H1 (cell line): ENCODE measurements at regions not wholly inside any gene's neighbourhood (a gene's known extent, or its start where the extent isn't known, plus 50 kb on each side); places are given as distances from the start of the nearest gene placed in this dataset.

Source experiments
- CTCF ChIA-PET: fragments of 300-600 bp; sonication (Branson Sonifier 250); formaldehyde crosslinking; loops from one replicate; lab custom pipeline; 2021; ENCODE audit not compliant: partially characterized antibody; lab: Charles Lee
- POLR2A ChIA-PET: fragments of 300-600 bp; sonication (Branson Sonifier 250); formaldehyde crosslinking; loops from one replicate; lab custom pipeline; 2021; ENCODE audit warnings: inconsistent platforms; ENCODE audit not compliant: partially characterized antibody; lab: Charles Lee
- DNase-seq, 2 experiments: peaks; one replicate each; pipeline versions ENCODE4 v3.0.0 to v3.0.0-alpha.2; 2010 to 2022; ENCODE audit warnings: low spot score in 2 of 2, low read depth in 1 of 2, mixed read lengths in 1 of 2
- FAIRE-seq: peaks from 2 replicates; lab custom pipeline; 2011; peaks lifted over from hg19 to GRCh38; lab: Jason Lieb, UNC
- H2AFZ ChIP-seq: 2 replicates; pipeline ENCODE4 v1.8.1; 2012; ENCODE audit warnings: low read length, inconsistent platforms
- H2AK5ac ChIP-seq: 2 replicates; pipeline ENCODE4 v1.6.1; 2013; ENCODE audit warnings: low read depth, low read length
- H2BK120ac ChIP-seq: replicated peaks from 2 replicates; pipeline ENCODE3; 2013; ENCODE audit warnings: low read depth, low read length, inconsistent platforms
- H2BK12ac ChIP-seq: 2 replicates; pipeline ENCODE4 v1.6.1; 2013; ENCODE audit warnings: low read depth, low read length
- H2BK15ac ChIP-seq: 2 replicates; pipeline ENCODE4 v1.6.1; 2013; ENCODE audit warnings: low read length
- H2BK20ac ChIP-seq: 2 replicates; pipeline ENCODE4 v1.6.1; 2013; ENCODE audit warnings: low read length
- H2BK5ac ChIP-seq: 2 replicates; pipeline ENCODE4 v1.6.1; 2013; ENCODE audit warnings: low read depth, low read length
- H3K14ac ChIP-seq: 2 replicates; pipeline ENCODE4 v1.6.1; 2013; ENCODE audit warnings: inconsistent platforms; ENCODE audit not compliant: insufficient read length
- H3K18ac ChIP-seq: 2 replicates; pipeline ENCODE4 v1.6.1; 2013; ENCODE audit warnings: low read length; ENCODE audit errors: extremely low read depth
- H3K23ac ChIP-seq: 2 replicates; pipeline ENCODE4 v1.6.1; 2013; ENCODE audit warnings: inconsistent platforms; ENCODE audit not compliant: insufficient read length
- H3K23me2 ChIP-seq: 2 replicates; pipeline ENCODE4 v1.6.1; 2013; ENCODE audit warnings: low read depth, low read length
- H3K27ac ChIP-seq: 2 replicates; pipeline ENCODE4 v1.6.1; 2011; ENCODE audit warnings: low read depth, low read length, inconsistent platforms
- H3K27me3 ChIP-seq, 4 experiments: replicated peaks in 1 of 4; 1 replicate in 1 of 4; 2 replicates in 3 of 4; pipeline versions ENCODE4 v1.6.1 to v1.8.1; 2011 to 2013; ENCODE audit warnings: low read length in 3 of 4, mild to moderate bottlenecking in 3 of 4, inconsistent platforms in 2 of 4, mixed read lengths in 2 of 4, moderate library complexity in 1 of 4; ENCODE audit not compliant: control insufficient read depth in 3 of 4, insufficient read depth in 3 of 4; ENCODE audit errors: extremely low read depth in 1 of 4
- H3K36me3 ChIP-seq, 4 experiments: 2 replicates each; pipeline versions ENCODE4 v1.6.1 to v1.8.1; 2011 to 2013; ENCODE audit warnings: mild to moderate bottlenecking in 4 of 4, low read length in 3 of 4, moderate library complexity in 2 of 4, control low read depth in 1 of 4, inconsistent platforms in 1 of 4; ENCODE audit not compliant: insufficient read depth in 4 of 4, control insufficient read depth in 2 of 4
- H3K4ac ChIP-seq: replicated peaks from 2 replicates; pipeline ENCODE3; 2013; ENCODE audit warnings: low read length, low read depth, mixed read lengths, inconsistent platforms; ENCODE audit not compliant: insufficient read length
- H3K4me1 ChIP-seq, 4 experiments: replicated peaks in 1 of 4; 1 replicate in 1 of 4; 2 replicates in 3 of 4; pipeline versions ENCODE4 v1.6.1 to v1.8.1; 2011 to 2013; ENCODE audit warnings: low read length in 3 of 4, inconsistent platforms in 2 of 4, mixed read lengths in 1 of 4; ENCODE audit not compliant: insufficient read depth in 4 of 4, control insufficient read depth in 3 of 4
- H3K4me2 ChIP-seq, 2 experiments: 2 replicates each; pipeline versions ENCODE4 v1.6.1 to v1.8.1; 2011 to 2013; ENCODE audit warnings: low read depth in 2 of 2, low read length in 2 of 2, control low read depth in 1 of 2, inconsistent platforms in 1 of 2, mild to moderate bottlenecking in 1 of 2; ENCODE audit not compliant: insufficient read depth in 1 of 2
- H3K4me3 ChIP-seq, 4 experiments: fragments of 200-600, 300-600 bp in 1 of 4; sonication (generic), shearing (Covaris generic), sonication (Bioruptor Twin) in 1 of 4; 2 replicates each; pipeline versions ENCODE4 v1.5.1 to v1.8.1; 2011 to 2016; ENCODE audit warnings: low read length in 4 of 4, low read depth in 3 of 4, control low read depth in 2 of 4, inconsistent platforms in 2 of 4, mild to moderate bottlenecking in 2 of 4, mixed read lengths in 1 of 4, moderate library complexity in 1 of 4; ENCODE audit not compliant: insufficient read depth in 2 of 4; ENCODE audit errors: extremely low read depth in 1 of 4
- H3K56ac ChIP-seq: replicated peaks from 2 replicates; pipeline ENCODE3; 2013; ENCODE audit warnings: low read depth, mild to moderate bottlenecking, mixed read lengths, low read length, inconsistent platforms; ENCODE audit not compliant: insufficient read length
- H3K79me1 ChIP-seq: 2 replicates; pipeline ENCODE4 v1.6.1; 2013; ENCODE audit warnings: low read depth, low read length, control low read depth
- H3K79me2 ChIP-seq, 2 experiments: 2 replicates each; pipeline versions ENCODE4 v1.6.1 to v1.8.1; 2012 to 2013; ENCODE audit warnings: low read length in 2 of 2, mild to moderate bottlenecking in 2 of 2, inconsistent platforms in 1 of 2; ENCODE audit not compliant: insufficient read depth in 2 of 2, control insufficient read depth in 1 of 2
- H3K9ac ChIP-seq, 4 experiments: replicated peaks in 1 of 4; 1 replicate in 1 of 4; 2 replicates in 3 of 4; pipeline versions ENCODE4 v1.6.1 to v1.8.1; 2011 to 2013; ENCODE audit warnings: low read depth in 3 of 4, low read length in 3 of 4, control low read depth in 2 of 4, mild to moderate bottlenecking in 2 of 4, moderate library complexity in 2 of 4, inconsistent platforms in 1 of 4; ENCODE audit errors: extremely low read depth in 1 of 4
- H3K9me3 ChIP-seq, 2 experiments: 2 replicates each; pipeline versions ENCODE4 v1.6.1 to v1.8.1; 2012 to 2013; ENCODE audit warnings: mild to moderate bottlenecking in 2 of 2, moderate library complexity in 2 of 2, control low read depth in 1 of 2, inconsistent platforms in 1 of 2, low read depth in 1 of 2, low read length in 1 of 2, mixed read lengths in 1 of 2; ENCODE audit not compliant: insufficient read depth in 2 of 2
- H4K20me1 ChIP-seq, 2 experiments: replicated peaks in 1 of 2; 2 replicates each; pipeline versions ENCODE3 to v1.8.1; 2011 to 2013; ENCODE audit warnings: inconsistent platforms in 2 of 2, low read length in 2 of 2, mild to moderate bottlenecking in 1 of 2; ENCODE audit not compliant: insufficient read depth in 2 of 2, control insufficient read depth in 1 of 2
- H4K5ac ChIP-seq: 2 replicates; pipeline ENCODE4 v1.6.1; 2013; ENCODE audit warnings: low read length, low read depth, mixed read lengths, inconsistent platforms; ENCODE audit not compliant: insufficient read length
- H4K8ac ChIP-seq: 2 replicates; pipeline ENCODE4 v1.8.0; 2013; ENCODE audit warnings: mild to moderate bottlenecking, moderate library complexity, low read length, inconsistent platforms; ENCODE audit not compliant: insufficient read depth; ENCODE audit errors: extremely low read depth
- H4K91ac ChIP-seq: replicated peaks from 2 replicates; pipeline ENCODE3; 2013; ENCODE audit warnings: low read length, mixed read lengths, inconsistent platforms; ENCODE audit not compliant: insufficient read length
- EZH2 ChIP-seq: fragments of 200-600 bp; sonication (generic); IDR thresholded peaks from 2 replicates; pipeline ENCODE4 v1.7.1; 2012; ENCODE audit warnings: low read depth, mild to moderate bottlenecking, moderate library complexity, low read length, inconsistent platforms; ENCODE audit not compliant: severe bottlenecking
- HDAC2 ChIP-seq, 2 experiments: fragments of 300-600 bp in 1 of 2; sonication (generic) in 1 of 2; IDR thresholded peaks; 2 replicates each; pipeline ENCODE4 v1.6.1; 2011 to 2012; ENCODE audit warnings: low read depth in 2 of 2, low read length in 2 of 2, mild to moderate bottlenecking in 2 of 2, moderate library complexity in 2 of 2, borderline replicate concordance in 1 of 2, inconsistent platforms in 1 of 2
- WGBS, 2 experiments: shearing (Covaris generic) in 1 of 2; methylation state at CpG; one replicate each; pipeline versions ENCODE4 v1.1.6 to v1.1.7; 2013 to 2015; ENCODE audit warnings: low lambda C conversion rate in 2 of 2, mixed read lengths in 2 of 2, inconsistent platforms in 1 of 2, low coverage in 1 of 2, missing lambda C conversion rate in 1 of 2; ENCODE audit not compliant: insufficient replicate concordance in 2 of 2, insufficient coverage in 1 of 2, insufficient read length in 1 of 2; ENCODE audit errors: extremely low coverage in 1 of 2, missing lambda C conversion rate in 1 of 2; 5-methylcytosine and 5-hydroxymethylcytosine counted together

DNA sequence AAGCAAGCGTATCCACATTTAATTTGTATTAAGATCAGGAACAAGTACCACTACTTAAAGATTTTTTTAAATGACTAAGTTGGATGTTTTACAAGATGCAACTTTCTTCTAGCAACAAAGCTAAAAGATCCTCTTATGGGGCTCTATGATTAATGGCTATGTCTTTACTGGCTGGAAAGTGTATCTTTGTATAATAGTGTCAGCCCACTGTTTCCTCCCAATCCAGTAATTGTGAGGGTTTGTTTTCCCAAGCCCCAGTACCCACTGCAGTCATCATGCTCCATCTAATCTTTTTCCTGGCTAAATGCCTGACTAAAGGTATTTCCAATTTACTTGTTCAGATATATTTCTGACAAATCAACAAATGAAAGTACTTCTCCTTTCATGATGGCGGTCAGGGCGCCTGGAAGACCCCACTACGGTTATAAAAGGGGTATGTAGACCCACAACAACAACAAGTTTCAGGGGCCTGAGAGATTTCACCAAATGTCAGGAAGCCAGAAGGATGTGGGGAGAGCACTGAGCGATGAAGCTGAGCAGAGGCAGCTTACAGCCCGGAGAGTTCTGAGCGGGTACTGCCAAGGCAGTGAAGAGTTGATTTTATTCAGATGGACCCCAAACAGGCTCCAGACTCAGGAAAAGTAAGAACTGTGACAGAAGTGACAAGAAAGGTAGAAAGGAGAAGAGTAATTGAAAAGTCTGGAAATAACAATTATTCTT lies 222.6 kb upstream of the KLF14 start:
- Histone ChIP-seq H3K23me2 (no peaks in the 10 kb centered on the region), H2BK15ac (no peak overlapping the region), H3K4me2 (no peak overlapping the region), H2BK5ac (no peak overlapping the region), H4K20me1 (no peaks in the 10 kb centered on the region), H3K4ac (no peak overlapping the region), H4K5ac (no peak overlapping the region), H3K18ac (no peak overlapping the region), H3K36me3 (no peaks in the 10 kb centered on the region; a peak in 1 of 8 replicates), H3K4me1 (peaks cover 0 to 5% (median 2%) of the 10 kb centered on the region in 4 experiments; a peak in 4 of 7 replicates), H3K9ac (no peak overlapping the region), H3K79me2 (no peaks in the 10 kb centered on the region), H2AK5ac (no peak overlapping the region), H3K27me3 (no peaks in the 10 kb centered on the region), H2AFZ (no peak overlapping the region), H3K14ac (no peak overlapping the region), H3K27ac (no peak overlapping the region), H4K8ac (no peak overlapping the region), H3K4me3 (no peak overlapping the region), H3K9me3 (no peaks in the 10 kb centered on the region), H4K91ac (no peak overlapping the region), H3K79me1 (no peaks in the 10 kb centered on the region), H2BK120ac (no peak overlapping the region), H3K56ac (no peak overlapping the region), H2BK12ac (no peak overlapping the region), H3K23ac (no peak overlapping the region), H2BK20ac (no peak overlapping the region)
- DNase-seq: no peak
- TF ChIP-seq HDAC2 (IDR thresholded peaks at IDR 0.05; ENCODE audit: borderline replicate concordance in 1 of 2, low read depth in 2 of 2, low read length in 2 of 2) (no peak), EZH2 (no peak)
- ChIA-PET CTCF (interaction anchor here (0.6 to 1.6 kb wide), 3 partner anchors 9 to 62 kb away, joined by 3 to 5 read pairs (median 4); no protein-coding TSS in a partner anchor), POLR2A (no interaction called here)
- FAIRE-seq: no peak
- 82% methylated on average over 7 of the region's 7 CpGs; no CpG with 5 or more reads in 1 of the 2 experiments for WGBS, 2 experiments
